ENCODE measurements at regions not wholly inside any gene's neighbourhood (a gene's known extent, or its start where the extent isn't known, plus 50 kb on each side); places are given as distances from the start of the nearest gene placed in this dataset.

DNA sequence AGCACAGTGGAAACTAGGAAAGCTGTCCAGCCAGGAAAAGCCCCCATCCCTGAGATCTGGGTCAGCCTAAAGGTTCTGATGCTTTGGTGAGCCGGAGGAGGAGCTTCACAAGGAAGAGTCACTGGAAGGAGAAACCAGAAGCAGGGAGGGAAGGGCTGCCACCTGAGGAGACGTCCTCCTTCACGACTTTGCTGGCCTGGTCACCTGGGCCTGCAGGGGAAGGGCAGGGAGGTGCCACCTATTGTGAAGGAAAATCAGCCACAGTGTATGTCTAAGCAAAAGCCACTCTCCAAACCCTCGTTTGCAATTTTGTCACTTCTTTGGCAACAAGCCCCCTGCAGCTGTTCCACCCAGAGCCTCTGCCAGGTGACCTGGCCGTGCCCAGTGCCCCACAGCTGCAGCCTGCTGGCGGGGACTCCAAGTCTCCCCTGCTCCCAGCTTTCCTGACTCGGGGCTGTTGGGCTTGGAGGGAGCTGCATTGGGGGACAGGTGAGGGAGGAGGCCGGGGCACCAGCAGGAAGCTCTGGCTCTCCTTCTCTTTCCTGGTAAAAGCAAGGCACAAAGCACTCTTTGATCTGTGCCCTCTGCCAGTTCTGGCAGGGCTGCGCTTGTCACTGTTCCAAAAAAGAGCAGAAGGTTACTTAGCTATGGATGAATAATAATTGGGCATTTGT, 120.9 kb upstream of the BCL2L14 start:
- TF ChIP-seq CTCF (IDR thresholded peaks at IDR 0.05 in 8 of 11, conservative IDR thresholded peaks at IDR 0.05 in 3 of 11) = no peak
- no peak for TF ChIP-seq POLR2A (IDR thresholded peaks at IDR 0.05)
- peak; percentile 43 to 77 (median 63) for TF ChIP-seq POLR2AphosphoS5 (IDR thresholded peaks at IDR 0.05)

All from spleen (tissue), 7 donors.